NCI-H1092 treated with DMSO at 0.1 percent for 48 hours (cell line): ENCODE measurements at regions not wholly inside any gene's neighbourhood (a gene's known extent, or its start where the extent isn't known, plus 50 kb on each side); places are given as distances from the start of the nearest gene placed in this dataset.

Source experiments
- DNase-seq: peaks from one replicate; lab custom pipeline; 2025; lab: John Stamatoyannopoulos, UW

DNA sequence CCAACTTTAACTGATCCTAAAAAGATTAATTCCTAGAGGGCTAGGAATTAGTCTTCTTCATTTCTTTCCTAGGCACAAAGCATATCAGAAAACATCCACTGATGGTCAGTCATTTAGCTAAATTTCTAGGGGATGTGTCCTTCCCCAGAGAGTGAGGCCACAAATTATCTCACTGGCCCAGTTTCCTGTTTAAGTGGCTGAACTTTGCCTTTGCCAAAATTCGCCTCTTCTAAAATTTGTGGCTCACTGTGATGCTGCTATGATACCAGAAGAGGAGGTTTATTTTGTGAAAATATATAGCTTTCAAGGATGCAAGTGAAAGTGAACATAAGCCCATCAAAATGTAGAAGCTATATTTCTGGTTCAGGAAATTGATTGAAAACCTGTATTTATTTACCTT is 98.1 kb upstream of the FER start:
- no peak for DNase-seq

DNA sequence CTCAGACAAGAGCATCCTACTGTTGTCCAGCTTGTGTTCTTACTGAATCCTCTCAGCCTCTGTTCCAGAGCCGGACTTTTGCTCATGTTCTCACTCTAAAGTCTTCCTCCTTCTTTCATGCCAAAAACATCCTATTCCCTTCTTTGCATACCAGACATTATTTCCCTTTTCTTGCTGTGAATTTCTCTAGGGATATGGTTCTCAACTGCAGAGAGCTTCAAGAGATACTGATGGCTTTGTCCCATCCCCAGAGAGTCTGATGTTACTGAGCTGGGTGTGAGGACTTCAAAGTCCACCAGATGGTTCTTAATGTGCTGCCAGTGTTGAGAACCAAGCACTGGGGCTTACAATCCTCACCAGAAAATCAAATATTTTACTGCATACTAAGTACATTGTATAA is 98.6 kb upstream of the FER start:
- DNase-seq = no peak

DNA sequence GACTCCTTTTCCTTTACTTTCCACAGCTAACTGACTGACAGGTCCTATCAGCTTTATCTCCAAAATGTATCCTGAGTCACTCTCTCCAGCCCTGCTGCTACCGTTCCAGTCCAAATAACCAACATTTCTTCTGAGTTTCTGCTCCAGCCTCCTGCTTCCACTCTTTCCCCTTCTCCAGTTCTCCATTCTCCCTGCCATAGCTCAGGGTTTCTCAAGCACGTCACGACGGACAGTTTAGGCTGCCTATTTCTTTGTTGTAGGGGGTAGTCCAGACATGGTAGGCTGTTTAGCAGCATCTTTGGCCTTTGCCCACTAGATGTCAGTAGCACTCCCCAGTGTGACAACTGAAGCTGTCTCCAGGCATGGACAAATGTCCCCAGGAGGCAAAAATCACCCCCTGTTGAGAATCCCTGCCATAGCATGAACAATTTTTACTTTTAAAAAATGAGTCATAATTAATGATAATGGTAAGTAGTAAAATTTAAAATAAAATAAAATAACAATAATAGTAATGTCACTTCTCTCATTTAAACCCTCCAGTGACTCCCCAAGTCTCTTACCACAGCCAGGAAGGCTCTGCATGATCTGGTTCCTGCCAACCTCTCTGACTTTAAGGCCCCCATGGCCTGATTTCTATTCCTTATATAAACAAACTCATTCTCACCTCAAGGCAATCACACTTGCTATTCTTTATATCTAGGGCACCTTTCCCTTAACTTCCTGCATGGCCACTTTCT is 105.4 kb upstream of the FER start:
- peak; percentile 41 for DNase-seq

DNA sequence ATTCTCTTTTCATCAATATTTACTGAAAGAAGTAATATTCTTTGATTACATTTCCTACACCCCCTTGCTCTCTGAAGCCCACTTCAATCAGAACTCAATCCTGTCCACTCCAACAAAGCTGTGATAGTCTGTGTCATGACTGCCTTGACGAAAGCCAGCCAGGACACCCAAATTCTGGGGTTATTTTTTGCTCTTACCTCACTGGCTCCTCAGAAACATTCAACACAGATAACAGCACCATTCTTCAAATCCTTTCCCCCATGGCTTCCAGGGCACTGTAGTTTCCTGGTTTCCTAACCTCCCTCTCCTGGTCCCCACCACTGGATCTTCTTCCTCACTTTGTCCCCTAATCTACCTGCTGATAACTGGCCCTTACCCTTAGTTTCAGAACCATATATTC is 106.1 kb upstream of the FER start:
- no peak for DNase-seq

DNA sequence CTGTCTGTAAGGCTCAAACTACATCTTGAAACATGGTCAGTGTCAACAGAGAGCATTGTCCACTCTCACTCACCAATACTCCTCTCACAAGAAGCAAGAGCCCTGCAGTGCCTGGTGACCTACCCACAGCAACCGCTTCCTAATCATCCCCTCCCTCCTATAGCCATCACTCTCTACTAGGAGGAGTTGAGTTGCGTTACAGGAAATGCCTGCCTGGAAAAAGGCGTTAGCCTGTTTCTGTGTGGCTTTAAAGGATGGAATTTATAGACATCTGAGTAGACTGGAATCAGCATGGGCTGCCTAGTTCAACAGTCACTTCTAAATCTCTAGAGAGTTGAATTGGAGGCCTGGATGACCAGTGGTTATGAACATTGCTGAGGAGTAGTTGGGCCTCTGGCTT is 108.3 kb upstream of the FER start:
- DNase-seq = no peak

DNA sequence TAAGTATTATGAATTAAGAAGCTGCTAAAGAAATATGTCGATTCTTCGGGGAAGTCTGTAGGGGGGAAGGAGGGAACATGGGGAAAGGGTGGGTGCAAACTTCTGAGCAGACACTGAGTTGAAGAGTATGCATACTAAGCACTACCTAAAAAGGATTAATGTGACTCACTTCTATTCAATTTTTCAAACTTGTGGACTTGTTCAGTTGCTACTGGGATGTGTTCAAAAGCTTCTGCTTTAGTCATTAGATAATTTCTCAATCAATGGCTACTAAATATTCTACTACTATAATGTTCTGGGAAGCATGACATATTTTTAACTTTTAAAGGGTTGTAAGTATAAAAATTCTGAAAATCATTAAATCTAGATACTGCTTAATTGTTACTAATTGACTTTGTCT is 109.7 kb upstream of the FER start:
- DNase-seq = no peak

DNA sequence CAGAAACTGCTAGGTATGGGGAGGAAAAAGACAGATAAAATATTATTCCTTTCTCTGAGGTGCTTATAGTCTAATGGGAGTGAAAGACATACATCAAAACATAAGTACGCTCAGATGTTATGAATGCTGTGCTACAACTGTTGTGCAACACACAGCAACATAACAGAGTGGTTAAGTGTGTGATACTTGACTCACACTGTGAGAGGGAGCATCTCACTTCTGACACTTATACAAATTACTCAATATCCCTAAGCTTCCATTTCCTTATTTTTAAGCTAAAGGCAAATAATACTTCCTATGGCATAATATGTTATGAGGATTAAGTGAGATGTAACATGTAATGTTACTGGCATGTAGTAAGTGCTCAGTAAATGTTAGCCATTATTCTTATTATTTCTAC is 110.6 kb upstream of the FER start:
- no peak for DNase-seq

DNA sequence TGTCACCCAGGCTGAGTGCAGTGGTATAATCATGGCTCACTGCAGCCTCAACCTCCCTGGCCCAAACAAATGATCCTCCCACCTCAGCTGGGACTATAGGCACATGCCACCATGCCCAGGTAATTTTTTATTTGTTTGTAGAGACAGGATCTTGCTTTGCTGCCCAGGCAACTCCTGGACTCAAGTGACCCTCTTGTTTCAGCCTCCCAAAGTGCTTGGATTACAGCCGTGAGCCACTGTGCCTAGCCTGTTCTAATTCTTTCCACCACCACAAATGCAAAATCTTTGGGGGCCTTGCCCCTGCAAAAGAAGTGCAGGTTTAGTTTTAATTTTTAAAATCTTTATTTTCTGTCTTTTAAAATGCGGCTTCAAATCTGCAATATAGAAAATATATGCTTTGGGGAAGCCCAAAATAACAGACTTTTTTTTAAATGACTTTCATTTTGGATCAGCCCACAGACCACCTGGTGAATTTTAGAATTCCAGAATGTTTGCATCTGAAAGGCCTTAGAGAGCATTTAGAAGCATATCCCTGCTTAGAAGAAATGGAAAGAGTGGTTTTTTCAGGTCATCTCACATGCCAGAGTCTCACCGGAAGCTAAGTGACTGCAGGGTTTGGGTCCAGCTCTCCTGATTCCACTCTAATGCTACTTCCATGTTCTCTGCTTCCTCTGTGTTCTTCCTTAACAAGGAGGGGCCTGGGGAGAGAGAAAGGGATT is 111.4 kb upstream of the FER start:
- no peak for DNase-seq

DNA sequence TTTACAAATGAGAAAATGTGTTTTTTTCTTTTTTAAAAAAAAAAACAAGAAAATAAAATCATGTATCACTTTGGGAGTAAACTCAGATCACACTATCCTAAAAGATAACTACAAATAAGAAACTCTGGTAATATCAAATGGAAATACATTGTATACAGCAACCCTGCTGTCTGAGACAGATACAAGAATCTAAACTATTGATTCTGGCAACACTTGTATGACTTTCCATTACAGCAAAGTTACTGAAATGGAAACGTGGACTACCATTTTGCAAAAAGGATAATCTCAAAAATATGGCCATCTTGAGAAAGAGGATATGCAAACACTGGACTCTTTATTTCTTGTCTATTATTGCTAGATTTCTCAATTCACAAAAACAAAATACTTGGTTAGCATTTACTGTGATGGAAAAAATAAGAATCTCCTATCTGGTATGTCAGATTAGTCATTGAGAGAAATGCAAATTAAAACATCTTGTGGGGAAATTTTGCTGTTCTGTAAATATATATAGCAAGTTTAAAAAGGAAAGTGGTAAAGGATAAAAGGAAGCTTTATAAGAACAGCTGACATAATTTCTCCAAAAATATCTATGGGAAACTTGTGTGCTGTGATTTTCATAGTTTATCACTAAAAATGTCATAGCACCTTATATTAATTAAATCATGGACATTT is 112.9 kb upstream of the FER start:
- no peak for DNase-seq

DNA sequence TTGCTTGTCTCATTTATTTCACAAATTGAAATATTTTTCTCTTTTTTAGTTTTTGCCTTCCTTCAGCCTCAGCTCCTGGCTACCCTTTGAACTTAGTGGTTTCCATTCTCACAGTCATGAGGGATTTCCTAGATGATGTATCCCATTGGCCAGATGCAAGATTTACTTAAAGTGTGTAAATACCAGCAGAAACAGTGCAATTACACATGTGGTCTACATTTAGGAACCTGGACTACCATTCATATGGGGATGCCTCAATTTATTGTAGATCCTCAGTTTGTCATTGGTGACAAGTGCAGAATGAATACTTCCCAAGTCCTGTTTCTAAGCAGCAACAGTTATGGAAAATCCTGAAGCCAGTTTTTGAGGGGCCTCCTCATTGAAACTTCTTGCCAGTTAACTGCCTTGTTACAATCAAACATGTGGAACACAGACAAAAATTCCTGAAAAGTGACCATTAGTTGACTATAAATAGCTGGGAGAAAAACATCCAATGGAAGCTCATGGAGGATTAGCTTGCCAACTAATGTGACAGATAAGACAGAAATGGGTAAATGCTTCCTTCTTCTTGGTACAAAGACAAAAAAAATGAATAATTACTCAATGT is 113.6 kb upstream of the FER start:
- no peak for DNase-seq

DNA sequence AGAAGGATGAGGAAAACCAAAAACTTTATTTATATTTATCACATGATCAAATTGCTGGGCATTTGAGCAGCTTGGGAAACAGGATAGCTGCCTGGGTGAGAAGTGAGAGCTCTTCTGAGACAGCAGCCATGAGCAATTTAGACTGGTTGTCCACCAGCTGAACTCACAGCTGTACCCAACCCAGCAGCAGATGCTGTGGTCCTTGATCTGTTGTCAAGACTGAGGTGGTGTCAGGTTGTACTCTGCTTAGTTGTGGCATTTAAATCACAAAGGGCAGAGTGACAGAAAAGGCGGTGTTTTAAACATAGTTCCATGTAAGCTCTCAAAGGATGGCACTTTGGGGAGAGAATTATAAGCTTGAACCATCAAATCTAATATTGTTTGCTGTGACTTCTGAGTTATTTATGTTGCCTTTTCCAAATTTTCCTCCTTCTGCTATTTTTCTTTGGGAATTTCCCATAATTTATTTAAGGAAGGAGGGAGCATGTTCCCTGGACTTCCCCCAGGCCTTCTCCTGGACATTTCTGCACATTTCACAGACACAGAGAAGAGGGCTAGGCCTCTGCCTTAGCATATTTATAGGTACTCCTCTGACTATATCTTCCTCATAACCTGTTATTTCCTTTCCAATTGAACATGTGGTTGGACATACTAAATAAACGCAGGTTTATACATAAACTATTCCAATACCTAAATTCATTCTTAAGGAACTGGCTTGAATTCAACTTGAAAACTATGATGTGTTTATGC is 117.7 kb upstream of the FER start:
- DNase-seq = no peak

DNA sequence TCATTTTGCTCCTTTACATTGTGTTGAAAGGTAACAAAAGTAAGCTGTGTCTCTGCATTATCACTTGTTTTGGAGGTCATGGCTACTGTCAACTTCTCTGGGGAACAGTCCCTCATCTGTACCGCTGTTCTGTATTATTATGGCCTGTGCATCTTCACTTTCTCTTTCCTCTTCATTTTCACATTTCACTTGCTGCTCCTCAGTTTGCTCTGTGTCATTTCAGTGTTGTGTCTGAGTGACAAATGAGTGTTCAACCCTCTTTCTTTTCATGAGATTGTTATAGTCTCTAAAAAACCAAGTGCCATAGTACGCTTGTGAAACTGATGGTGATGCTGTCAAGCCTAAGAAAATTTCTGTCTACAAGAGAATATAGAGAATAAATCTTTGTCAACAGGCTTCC is 122.0 kb upstream of the FER start:
- no peak for DNase-seq

DNA sequence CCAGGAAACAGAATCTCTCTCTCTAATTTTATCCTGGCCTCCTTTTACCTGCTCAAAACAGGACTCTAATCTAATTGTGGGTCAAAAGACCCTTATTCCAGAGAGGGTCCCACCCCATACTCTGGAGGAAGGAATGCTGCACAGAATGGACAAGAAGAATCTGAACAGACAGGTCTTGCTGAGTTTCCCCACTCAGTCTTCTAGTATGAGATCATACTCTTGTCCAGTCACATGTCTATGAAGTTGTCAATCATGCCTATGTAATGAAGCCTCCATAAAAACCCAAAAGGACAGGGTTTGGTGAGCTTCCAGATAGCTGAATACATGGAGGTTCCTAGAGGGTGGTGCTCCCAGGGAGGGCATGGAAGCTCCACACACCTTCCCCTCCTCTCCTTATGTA is 123.9 kb upstream of the FER start:
- no peak for DNase-seq

DNA sequence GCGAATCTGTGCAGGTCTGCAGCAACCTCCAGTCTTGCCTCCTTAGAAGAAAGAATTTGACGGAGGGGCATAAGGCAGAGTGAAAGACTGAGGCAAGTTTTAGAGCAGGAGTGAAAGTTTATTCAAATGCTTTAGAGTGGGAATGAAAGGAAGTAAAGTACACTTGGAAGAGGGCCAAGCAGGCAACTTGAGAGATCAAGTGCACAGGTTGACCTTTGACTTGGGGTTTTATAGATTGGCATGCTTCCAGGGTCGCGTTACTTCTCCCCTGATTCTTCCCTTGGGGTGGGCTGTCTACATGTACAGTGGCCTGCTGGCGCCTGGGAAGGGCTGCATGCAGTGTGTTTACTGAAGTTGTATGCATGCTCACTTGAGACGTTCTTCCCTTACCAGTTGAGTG is 127.2 kb upstream of the FER start:
- no peak for DNase-seq

DNA sequence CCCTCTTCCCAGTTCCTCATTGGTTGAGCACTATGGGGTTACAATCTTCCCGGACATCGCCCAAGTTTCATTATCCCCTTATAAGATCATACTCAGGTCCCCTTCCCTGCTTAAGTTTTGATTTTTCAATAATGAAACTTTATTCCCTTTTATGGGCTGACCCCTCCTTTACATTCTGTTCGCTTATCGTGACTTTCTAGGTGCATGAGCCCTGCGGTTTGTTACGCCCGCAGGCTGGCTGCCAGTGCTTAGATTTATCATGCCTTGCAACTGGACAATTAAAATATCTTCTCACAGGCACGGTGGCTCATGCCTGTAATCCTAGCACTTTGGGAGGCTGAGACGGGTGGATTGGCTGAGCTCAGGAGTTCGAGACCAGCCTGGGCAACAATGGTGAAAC is 127.9 kb upstream of the FER start:
- no peak for DNase-seq

DNA sequence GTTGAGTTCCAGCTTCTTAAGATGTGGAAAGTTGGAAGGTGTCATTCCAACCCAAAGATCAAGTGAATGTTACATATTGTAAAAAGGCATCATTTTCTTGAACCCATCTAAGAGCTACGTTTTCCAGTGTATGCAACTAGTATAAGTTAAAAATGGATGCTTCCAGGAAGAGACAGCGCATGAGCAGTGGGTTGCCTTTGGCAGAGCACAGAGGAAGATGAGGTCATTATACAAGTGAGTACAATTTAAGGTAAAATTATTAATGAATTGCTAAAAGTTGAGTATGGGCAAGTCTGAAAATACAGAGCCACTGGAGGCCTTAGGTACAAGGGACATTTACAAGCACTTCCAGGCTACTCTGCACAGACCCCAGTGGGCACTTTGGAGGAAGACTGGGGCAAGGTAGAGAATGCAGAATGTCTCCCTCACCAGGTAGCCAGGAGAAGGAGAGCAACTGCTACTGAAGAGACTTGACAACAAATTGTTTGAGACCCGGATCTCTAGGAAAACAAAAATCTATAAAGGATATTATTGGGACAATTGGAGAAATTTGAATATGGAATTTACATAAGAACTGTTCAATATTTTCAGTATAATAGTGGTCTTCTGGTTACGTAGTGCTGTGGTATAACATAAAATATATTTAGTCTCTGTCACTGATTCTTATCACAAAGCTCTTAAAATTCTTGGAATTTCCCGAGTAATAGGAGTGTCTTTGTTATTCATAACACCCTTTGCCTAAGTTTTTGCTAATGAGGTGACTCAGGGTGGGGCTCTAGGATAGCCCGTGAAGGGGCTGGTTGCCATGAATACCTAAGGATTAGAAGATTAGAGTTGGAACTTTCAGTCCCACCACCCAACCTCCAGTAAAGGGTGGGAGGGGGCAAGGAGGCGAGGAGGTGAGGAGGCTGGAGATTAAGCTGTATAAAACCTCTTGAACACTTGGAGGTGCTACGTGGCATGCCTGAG is 129.9 kb upstream of the FER start:
- DNase-seq = no peak

DNA sequence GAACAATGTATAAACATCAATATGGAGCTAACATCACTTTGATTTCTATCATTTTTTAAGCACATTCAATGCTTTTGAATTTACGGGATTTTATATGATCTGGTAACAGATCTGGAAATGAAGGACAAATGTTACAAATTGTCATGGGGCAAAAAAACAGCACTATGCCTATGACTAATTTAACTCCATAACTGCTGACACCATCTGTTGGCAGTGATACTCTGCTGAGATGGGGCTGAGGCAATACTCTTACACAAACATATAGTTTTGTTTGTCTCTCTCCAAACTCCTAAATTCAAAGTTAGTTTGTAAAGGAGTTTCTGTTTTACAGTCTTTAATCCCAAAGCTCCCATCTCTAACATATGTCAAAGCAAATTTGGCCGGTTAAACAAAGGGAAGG is 132.5 kb upstream of the FER start:
- DNase-seq = no peak

DNA sequence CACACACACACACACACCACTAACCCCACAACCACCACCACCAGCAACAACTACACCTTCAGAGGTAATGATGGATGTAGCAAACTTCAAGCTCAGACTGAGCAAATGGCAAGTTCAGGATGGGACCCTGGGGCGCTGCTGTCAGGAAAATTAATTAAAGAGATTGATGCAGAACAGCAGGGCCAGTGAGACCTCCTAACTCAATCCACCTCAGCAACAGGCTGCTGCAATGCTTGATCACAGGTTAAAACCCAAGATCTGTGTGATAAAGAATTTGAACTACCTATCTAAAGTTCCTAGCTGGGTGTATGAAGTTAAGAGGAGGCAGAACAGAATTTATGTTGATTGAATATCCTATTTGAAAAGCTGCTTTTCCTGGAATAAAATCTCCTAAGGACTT is 140.3 kb upstream of the FER start:
- DNase-seq = no peak

DNA sequence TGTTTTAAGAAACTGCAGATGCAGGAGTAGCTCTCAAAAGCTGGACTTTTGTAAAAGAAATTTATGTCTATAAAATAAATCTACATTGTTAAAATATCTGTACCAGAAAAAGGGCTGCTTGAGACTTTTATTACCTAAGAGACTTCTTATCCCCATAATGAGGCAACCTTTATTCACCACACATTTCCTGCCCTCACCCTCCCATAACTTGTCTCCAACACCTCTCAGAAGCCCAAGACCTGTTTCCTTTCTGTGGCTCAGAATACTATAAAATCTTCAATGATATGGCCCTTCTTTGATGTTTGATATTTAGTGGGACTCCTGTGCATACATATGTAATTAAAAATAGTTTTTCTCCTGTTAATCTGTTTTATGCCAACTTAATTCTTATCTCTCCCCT is 141.5 kb upstream of the FER start:
- DNase-seq = no peak

DNA sequence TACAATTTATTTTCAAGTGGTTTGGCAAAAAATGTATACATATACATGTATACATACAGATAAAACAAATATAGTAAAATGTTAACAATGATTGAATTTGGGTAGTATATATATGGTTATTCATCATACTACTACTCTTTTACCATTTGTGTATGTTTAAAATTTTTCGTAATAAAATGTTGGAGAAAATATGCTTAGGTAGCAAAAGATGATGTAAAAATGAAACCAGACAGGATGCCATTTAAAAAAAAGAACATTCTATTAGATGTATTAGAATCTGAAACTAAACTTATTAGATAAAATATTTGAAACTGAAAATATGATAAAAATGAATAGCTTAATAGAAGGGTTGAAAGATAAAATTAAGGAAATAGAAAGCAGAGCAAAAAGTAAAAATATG is 144.9 kb upstream of the FER start:
- no peak for DNase-seq

DNA sequence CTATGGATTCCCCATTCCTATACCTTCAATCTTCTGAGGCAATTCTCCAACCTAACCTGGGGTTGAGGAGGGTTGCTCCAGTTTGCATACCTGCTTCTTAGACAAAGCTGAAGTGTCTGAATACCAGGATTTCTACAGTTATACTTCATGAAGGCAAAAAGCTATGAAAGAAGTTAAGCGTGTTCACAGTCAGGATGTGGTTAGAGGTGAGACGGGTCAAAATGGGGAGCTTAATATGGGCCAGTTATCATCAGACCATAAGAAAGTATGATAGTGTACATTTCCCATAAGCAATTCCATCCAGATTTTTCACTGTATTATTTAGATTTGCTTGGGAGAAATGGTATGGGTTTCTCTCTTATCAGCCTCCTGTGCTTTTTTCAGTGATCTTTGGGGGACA is 156.9 kb upstream of the FER start:
- DNase-seq = no peak
